GM21717 (cell line): ENCODE measurements at regions not wholly inside any gene's neighbourhood (a gene's known extent, or its start where the extent isn't known, plus 50 kb on each side); places are given as distances from the start of the nearest gene placed in this dataset.
"Not testable (repeated sequence)": the region's sequence is repeated elsewhere in the genome, so short reads cannot be mapped to it uniquely, and the experiment has no call there.

Source experiments
- ATAC-seq: cut with Tn5 transposase; IDR thresholded peaks from one replicate; pipeline ENCODE4 v1.9.1; 2021; ENCODE audit warnings: mild to moderate bottlenecking, moderate library complexity; ENCODE audit not compliant: unreplicated experiment

DNA sequence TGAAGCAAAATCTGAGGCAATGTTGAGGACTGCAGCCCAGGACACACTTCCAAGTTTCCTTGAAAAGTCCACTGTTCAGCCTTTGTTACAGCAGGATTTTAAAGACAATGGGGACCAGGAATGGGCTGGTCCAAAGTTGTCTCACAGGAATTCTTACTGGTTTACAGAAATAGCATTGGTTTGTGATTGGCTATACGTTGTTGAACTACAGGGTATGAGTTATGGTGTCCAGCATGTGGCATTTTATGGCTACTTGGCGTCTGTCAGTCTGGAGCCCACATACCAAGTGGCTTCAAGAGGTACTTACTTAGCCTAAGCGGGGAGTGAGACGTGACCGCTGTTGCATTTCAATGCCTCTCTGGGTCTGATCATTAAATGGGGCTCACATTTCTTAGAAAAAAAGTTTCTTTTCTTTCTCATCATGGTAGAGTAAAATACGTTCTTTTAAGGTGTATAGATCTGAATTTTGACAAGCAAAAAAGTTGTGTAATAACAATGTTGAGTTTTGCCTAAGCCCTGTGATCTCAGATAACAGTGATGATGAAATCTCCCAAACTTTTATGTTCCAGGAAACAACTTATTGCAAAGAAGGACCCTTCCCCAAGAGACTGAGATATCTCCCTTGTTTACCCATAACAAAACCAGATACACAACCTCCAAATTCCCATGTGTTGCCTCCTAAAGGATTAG is 100.0 kb upstream of the TRIM24 start:
- ATAC-seq = no peak

- ATAC-seq = no peak
These were observed 96.3 kb upstream of the TRIM24 start for GRCh38 chr7:138363721-138364120.

DNA sequence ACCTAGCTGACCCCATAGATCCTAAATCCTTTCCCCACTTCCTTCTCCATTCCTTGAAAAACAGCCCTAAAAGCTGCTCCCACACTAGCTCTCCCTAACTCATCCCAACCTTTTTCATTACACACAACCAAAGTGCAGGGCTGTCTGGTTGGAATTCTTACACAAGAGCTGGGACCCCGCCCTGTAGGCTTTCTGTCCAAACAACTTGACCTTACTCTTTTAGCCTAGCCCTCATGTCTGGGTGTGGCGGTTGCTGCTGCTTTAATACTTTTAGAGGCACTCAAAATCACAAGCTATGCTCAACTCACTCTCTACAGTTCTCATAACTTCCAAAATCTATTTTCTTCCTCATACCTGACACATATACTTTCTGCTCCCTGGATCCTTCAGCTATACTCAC is 93.9 kb upstream of the TRIM24 start:
- ATAC-seq = not testable (repeated sequence)

DNA sequence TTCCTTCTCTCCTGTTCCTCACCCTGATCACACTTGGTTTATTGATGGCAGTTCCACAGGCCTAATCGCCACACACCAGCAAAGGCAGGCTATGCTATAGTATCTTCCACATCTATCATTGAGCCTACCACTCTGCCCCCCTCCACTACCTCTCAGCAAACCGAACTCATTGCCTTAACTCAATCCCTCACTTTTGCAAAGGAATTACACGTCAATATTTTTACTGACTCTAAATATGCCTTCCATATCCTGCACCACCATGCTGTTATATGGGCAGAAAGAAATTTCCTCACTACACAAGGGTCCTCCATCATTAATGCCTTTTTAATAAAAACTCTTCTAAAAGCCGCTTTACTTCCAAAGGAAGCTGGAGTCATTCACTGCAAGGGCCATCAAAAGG is 93.4 kb upstream of the TRIM24 start:
- not testable (repeated sequence) for ATAC-seq

GRCh38 chr7:138369797-138370196 is 90.3 kb upstream of the TRIM24 start:
- no peak for ATAC-seq

- no peak for ATAC-seq
These were observed 89.1 kb upstream of the TRIM24 start for GRCh38 chr7:138370956-138371355.

GRCh38 chr7:138374119-138374693 is 85.9 kb upstream of the TRIM24 start:
- ATAC-seq = no peak

DNA sequence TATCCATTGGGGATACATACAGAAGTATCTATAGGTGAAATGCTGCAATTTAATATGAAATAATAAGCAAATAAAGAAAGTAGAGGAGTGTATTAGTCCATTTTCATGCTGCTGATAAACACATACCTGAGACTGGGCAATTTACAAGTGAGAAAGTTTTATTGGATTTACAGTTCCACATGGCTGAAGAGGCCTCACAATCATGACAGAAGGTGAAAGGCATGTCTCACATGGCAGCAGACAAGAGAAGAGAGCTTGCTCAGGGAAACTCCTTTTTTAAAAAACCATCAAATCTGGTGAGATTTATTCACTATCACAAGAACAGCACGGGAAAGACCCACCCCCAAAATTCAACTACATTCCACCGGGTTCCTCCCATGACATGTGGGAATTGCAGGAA is 82.8 kb upstream of the TRIM24 start:
- ATAC-seq = no peak

- ATAC-seq = no peak
These were observed 81.1 kb upstream of the TRIM24 start for GRCh38 chr7:138378741-138379559.

- no peak for ATAC-seq
These were observed 77.0 kb upstream of the TRIM24 start for GRCh38 chr7:138382862-138383565.

- no peak for ATAC-seq
These were observed 73.2 kb upstream of the TRIM24 start for GRCh38 chr7:138386821-138387220.

GRCh38 chr7:138387755-138388475 is 72.1 kb upstream of the TRIM24 start:
- no peak for ATAC-seq

DNA sequence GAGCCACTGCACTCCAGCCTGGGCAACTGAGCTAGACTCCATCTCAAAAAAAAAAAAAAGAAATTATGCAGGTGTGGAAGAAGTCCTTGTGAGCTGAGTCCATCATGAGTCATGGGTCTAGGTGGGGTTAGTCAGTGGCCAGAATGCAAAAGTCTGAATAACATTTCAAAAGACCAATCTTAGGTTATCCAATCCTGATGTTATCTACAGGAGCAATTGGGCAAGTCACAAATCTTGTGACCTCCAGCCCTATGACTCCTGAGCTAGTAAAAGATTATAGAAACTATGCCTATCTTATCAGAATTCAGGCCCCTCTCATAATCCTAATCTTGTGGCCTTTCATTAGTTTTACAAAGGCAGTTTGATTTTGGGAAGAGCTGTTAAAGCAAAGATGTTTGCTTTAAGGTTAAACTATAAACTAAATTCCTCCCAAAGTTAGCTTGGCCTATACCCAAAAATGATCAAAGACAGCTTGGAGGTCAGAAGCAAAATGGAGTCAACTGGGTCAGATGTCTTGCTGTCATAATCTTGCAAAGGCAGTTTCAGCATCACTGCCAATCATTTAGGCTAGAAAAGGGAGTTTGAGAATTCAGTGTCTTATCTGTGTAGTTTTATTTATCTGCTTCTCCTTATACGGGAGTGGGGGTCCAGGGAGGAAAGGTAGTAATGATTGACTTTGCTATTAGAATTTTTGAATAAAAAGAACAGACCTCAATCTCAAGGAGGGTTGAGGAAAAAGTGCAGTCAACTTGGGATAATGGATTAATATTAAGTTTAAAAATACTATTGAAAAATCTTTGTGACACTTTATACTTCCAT is 71.2 kb upstream of the TRIM24 start:
- no peak for ATAC-seq

- ATAC-seq = no peak
These were observed 64.3 kb upstream of the TRIM24 start for GRCh38 chr7:138395763-138396162.

- peak; percentile 87 for ATAC-seq
These were observed 63.6 kb upstream of the TRIM24 start for GRCh38 chr7:138396251-138397070.

DNA sequence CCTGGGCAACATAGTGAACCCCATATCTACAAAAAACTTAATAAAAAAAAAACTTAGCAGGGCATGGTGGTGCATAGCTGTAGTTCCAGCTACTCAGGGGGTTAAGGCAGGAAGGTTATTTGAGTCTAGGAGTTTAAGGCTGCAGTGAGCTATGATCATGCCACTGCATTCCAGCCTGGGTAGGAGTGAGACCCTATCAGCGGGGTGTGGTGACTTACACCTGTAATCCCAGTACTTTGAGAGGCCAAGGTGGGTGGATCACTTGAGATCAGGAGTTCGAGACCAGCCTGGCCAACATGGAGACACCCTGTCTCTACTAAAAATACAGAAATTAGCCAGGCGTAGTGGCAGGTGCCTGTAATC is 63.0 kb upstream of the TRIM24 start:
- ATAC-seq = not testable (repeated sequence)

DNA sequence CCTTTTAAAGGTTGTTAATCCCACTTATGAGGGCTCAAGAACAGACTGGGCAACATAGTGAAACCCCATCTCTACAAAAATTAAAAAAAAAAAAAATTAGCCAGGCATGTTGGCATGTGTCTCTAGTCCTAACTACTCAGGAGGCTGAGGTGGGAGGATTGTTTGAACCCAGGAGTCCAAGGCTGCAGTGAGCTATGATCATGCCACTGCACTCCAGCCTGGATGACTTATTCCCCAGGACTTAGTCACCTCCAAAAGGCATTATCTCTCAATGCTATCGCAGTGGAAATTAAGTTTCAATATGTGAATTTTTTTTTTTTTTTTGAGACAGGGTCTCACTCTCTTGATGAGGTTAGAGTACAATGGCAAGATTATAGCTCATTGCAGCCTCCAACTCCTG is 61.2 kb upstream of the TRIM24 start:
- no peak for ATAC-seq

DNA sequence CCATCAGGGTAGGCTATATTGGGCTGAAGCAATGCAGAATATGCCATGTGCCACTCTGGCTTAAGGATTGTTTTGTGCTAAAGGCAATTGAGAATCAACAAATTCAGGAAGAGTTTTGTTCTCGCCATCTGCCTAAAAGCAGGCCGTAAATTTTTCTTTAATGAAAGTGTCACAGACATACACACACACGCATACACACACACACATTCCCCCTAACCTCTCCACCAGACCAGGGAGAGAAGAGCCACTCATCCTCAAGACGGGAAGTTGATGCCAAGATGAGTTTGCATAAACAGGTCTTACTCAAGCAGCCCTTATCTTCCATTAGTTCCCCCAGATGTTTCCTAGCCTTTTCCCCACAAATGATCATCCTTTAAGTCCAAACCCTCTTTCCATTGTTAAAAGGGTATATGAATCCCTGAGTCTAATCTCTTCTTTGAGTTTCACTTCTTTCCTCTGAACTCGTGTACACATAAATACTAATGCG is 59.6 kb upstream of the TRIM24 start:
- ATAC-seq = no peak

GRCh38 chr7:138402749-138403148 is 57.3 kb upstream of the TRIM24 start:
- ATAC-seq = no peak
